Liver (tissue), 8 donors: ENCODE measurements at regions not wholly inside any gene's neighbourhood (a gene's known extent, or its start where the extent isn't known, plus 50 kb on each side); places are given as distances from the start of the nearest gene placed in this dataset.
"Not testable (repeated sequence)": the region's sequence is repeated elsewhere in the genome, so short reads cannot be mapped to it uniquely, and the experiment has no call there.

ENCODE experiments used
- DNase-seq: peaks from one replicate; pipeline ENCODE4 v3.0.0-alpha.2; 2017; ENCODE audit warnings: low spot score
- H3K27ac ChIP-seq, 2 donors: one replicate each; pipeline ENCODE4 v1.7.0; 2013; ENCODE audit warnings: inconsistent platforms in 2 of 2, low read length in 2 of 2, control low read depth in 1 of 2, low read depth in 1 of 2, mild to moderate bottlenecking in 1 of 2
- H3K27me3 ChIP-seq, 4 donors: one replicate each; pipeline versions ENCODE4 v1.6.1 to v1.7.0; 2013; ENCODE audit warnings: low read length in 3 of 4, inconsistent platforms in 1 of 4, mild to moderate bottlenecking in 1 of 4, moderate library complexity in 1 of 4; ENCODE audit not compliant: control insufficient read depth in 4 of 4, insufficient read depth in 4 of 4
- H3K36me3 ChIP-seq, 4 donors: one replicate each; pipeline versions ENCODE4 v1.6.1 to v1.7.0; 2013; ENCODE audit warnings: low read length in 3 of 4, mild to moderate bottlenecking in 3 of 4, low read depth in 1 of 4, moderate library complexity in 1 of 4; ENCODE audit not compliant: control insufficient read depth in 4 of 4, insufficient read depth in 3 of 4
- H3K4me1 ChIP-seq, 4 donors: one replicate each; pipeline versions ENCODE4 v1.6.1 to v1.7.0; 2013; ENCODE audit warnings: low read length in 3 of 4, mild to moderate bottlenecking in 3 of 4, moderate library complexity in 1 of 4; ENCODE audit not compliant: control insufficient read depth in 4 of 4, insufficient read depth in 4 of 4
- H3K4me3 ChIP-seq, 3 donors: one replicate each; pipeline versions ENCODE4 v1.6.1 to v1.7.0; 2013; ENCODE audit warnings: low read length in 3 of 3, control low read depth in 1 of 3, low read depth in 1 of 3, mild to moderate bottlenecking in 1 of 3
- H3K9ac ChIP-seq, 2 donors: one replicate each; pipeline ENCODE4 v1.7.0; 2013; ENCODE audit warnings: low read length in 2 of 2, mild to moderate bottlenecking in 2 of 2, moderate library complexity in 2 of 2, control low read depth in 1 of 2, low read depth in 1 of 2
- H3K9me3 ChIP-seq, 4 donors: one replicate each; pipeline versions ENCODE4 v1.6.1 to v1.7.0; 2013; ENCODE audit warnings: low read length in 3 of 4; ENCODE audit not compliant: control insufficient read depth in 4 of 4
- CTCF ChIP-seq: fragments of 150-350 bp; IDR thresholded peaks from 2 replicates; pipeline ENCODE4 v1.5.1; 2017; ENCODE audit warnings: improper control_type of control experiment, low read depth, low read length; ENCODE audit not compliant: missing input control
- EGR1 ChIP-seq, 2 donors: IDR thresholded peaks; 2 replicates each; pipeline ENCODE4 v1.6.1; 2016 to 2018; ENCODE audit warnings: antibody characterized with exemption in 2 of 2, low read depth in 2 of 2
- FOXA1 ChIP-seq: IDR thresholded peaks from 2 replicates; pipeline ENCODE4 v1.6.1; 2016; ENCODE audit warnings: antibody characterized with exemption
- FOXA2 ChIP-seq: IDR thresholded peaks from 2 replicates; pipeline ENCODE4 v1.6.1; 2016; ENCODE audit warnings: antibody characterized with exemption
- GABPA ChIP-seq, 2 donors: IDR thresholded peaks in 1 of 2; conservative IDR thresholded peaks in 1 of 2; 2 replicates each; pipeline ENCODE4 v1.6.1; 2016; ENCODE audit warnings: antibody characterized with exemption in 2 of 2, mild to moderate bottlenecking in 1 of 2, moderate library complexity in 1 of 2
- HNF4A ChIP-seq, 2 donors: conservative IDR thresholded peaks; 2 replicates each; pipeline ENCODE4 v1.6.1; 2016; ENCODE audit warnings: antibody characterized with exemption in 2 of 2, mild to moderate bottlenecking in 2 of 2
- HNF4G ChIP-seq: IDR thresholded peaks from 2 replicates; pipeline ENCODE4 v1.6.1; 2016; ENCODE audit warnings: antibody characterized with exemption
- JUND ChIP-seq, 2 donors: IDR thresholded peaks; 2 replicates each; pipeline ENCODE4 v1.6.1; 2016; ENCODE audit warnings: antibody characterized with exemption in 2 of 2
- MAX ChIP-seq: IDR thresholded peaks from 2 replicates; pipeline ENCODE4 v1.6.1; 2016; ENCODE audit warnings: antibody characterized with exemption
- NR2F2 ChIP-seq: IDR thresholded peaks from 2 replicates; pipeline ENCODE4 v1.6.1; 2016; ENCODE audit warnings: antibody characterized with exemption
- RAD21 ChIP-seq, 2 donors: IDR thresholded peaks; 2 replicates each; pipeline ENCODE4 v1.6.1; 2016; ENCODE audit warnings: antibody characterized with exemption in 2 of 2, mild to moderate bottlenecking in 2 of 2
- RXRA ChIP-seq, 2 donors: IDR thresholded peaks; 2 replicates each; pipeline ENCODE4 v1.6.1; 2017 to 2018; ENCODE audit warnings: antibody characterized with exemption in 2 of 2, mild to moderate bottlenecking in 1 of 2
- SP1 ChIP-seq: IDR thresholded peaks from 2 replicates; pipeline ENCODE4 v1.6.1; 2018; ENCODE audit warnings: antibody characterized with exemption, mild to moderate bottlenecking
- TAF1 ChIP-seq: conservative IDR thresholded peaks from 2 replicates; pipeline ENCODE4 v1.6.1; 2016; ENCODE audit warnings: antibody characterized with exemption, mild to moderate bottlenecking
- YY1 ChIP-seq: IDR thresholded peaks from 2 replicates; pipeline ENCODE4 v1.6.1; 2016; ENCODE audit warnings: antibody characterized with exemption, mild to moderate bottlenecking
- ZBTB33 ChIP-seq: IDR thresholded peaks from 2 replicates; pipeline ENCODE4 v1.6.1; 2016; ENCODE audit warnings: antibody characterized with exemption
- WGBS: extraction: QIAGEN DNeasy Blood & Tissue Kit; methylation state at CpG from one replicate; pipeline ENCODE4 v1.1.7; 2013; 5-methylcytosine and 5-hydroxymethylcytosine counted together
- TF ChIP-seq, protein P1 (sequence below): IDR thresholded peaks from 2 replicates; pipeline ENCODE4 v1.6.1; 2016; ENCODE audit warnings: antibody characterized with exemption, mild to moderate bottlenecking
- TF ChIP-seq, protein P2 (sequence below): IDR thresholded peaks from 2 replicates; pipeline ENCODE4 v1.6.1; 2016; ENCODE audit warnings: antibody characterized with exemption
- donor health status: healthy.
- donor health status: healthy.
- donor health status: healthy.
- donor health status: healthy.
- donor health status: healthy.

DNA sequence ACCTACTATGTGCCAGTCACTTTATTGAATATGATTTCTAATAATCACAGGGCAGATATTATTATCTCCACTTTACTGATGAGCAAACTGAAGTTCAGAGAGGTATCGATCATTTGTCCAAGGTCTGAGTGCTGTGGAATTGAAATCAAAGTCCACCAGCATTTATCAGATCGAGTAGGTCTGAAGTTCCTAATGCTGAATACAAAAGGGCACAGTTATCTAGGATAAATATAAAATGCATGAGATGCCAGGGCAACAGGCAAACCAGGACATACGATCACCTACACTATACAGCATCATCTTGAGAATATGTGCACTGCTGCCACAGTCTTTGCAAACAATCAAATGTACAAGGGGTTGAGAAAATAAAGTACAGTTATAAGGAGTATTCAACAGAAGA is 57.2 kb upstream of the SH3RF1 start:
- DNase-seq = no peak
- WGBS = 38% methylated on average over 3 of the region's 3 CpGs
- H3K4me3 ChIP-seq = no peak overlapping the region

DNA sequence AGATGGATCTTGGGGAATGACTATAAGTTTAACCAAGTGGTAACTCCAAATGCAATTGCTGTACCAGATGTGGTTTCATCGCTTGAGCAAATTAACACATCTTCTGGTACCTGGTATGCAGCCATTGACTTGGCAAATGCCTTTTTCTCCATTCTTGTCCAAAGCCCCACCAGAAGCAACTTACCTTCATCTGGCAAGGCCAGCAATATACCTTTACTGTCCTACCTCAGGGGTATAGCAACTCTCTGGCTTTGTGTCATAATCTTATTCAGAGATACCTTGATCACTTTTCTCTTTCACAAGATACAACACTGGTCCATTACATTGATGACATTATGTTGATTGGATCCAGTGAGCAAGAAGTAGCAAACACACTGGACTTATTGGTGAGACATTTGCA is 53.2 kb upstream of the SH3RF1 start:
- H3K4me3 ChIP-seq, DNase-seq, H3K27ac ChIP-seq, H3K9ac ChIP-seq, H3K27me3 ChIP-seq, H3K9me3 ChIP-seq, H3K36me3 ChIP-seq: not testable (repeated sequence)
- H3K4me1 ChIP-seq = peaks cover 0 to 14% (median 5%) of the 10 kb centered on the region in 4 donors
- 100% methylated on average over 1 of the region's 1 CpG for WGBS

More for the DNA sequence above, 57.2 kb upstream of the SH3RF1 start:
- Histone ChIP-seq H3K4me1 (peaks cover 1 to 14% (median 5%) of the 10 kb centered on the region in 4 donors), H3K27me3 (no peaks in the 10 kb centered on the region), H3K9me3 (no peaks in the 10 kb centered on the region), H3K36me3 (no peaks in the 10 kb centered on the region), H3K27ac (no peak overlapping the region), H3K9ac (no peak overlapping the region)
- TF ChIP-seq SP1 (peak; percentile 77), GABPA (IDR thresholded peaks at IDR 0.05 in 1 of 2, conservative IDR thresholded peaks at IDR 0.05 in 1 of 2) (peak in 1 of 2 donors; percentile 15), YY1 (peak; percentile 64), HNF4A (conservative IDR thresholded peaks at IDR 0.05) (peak; percentile 100), EGR1 (IDR thresholded peaks at IDR 0.05; ENCODE audit: low read depth in 2 of 2) (no peak), FOXA2 (peak; percentile 69), HNF4G (peak; percentile 99), RAD21 (IDR thresholded peaks at IDR 0.05) (peak; percentile 61 to 66), FOXA1 (peak; percentile 57), ZBTB33 (peak; percentile 76), JUND (IDR thresholded peaks at IDR 0.05) (peak in 1 of 2 donors; percentile 85), MAX (peak; percentile 84), NR2F2 (peak; percentile 41), CTCF (no peak), TAF1 (no peak), RXRA (IDR thresholded peaks at IDR 0.05) (peak; percentile 89 to 91)
- TF ChIP-seq, protein P1, sequence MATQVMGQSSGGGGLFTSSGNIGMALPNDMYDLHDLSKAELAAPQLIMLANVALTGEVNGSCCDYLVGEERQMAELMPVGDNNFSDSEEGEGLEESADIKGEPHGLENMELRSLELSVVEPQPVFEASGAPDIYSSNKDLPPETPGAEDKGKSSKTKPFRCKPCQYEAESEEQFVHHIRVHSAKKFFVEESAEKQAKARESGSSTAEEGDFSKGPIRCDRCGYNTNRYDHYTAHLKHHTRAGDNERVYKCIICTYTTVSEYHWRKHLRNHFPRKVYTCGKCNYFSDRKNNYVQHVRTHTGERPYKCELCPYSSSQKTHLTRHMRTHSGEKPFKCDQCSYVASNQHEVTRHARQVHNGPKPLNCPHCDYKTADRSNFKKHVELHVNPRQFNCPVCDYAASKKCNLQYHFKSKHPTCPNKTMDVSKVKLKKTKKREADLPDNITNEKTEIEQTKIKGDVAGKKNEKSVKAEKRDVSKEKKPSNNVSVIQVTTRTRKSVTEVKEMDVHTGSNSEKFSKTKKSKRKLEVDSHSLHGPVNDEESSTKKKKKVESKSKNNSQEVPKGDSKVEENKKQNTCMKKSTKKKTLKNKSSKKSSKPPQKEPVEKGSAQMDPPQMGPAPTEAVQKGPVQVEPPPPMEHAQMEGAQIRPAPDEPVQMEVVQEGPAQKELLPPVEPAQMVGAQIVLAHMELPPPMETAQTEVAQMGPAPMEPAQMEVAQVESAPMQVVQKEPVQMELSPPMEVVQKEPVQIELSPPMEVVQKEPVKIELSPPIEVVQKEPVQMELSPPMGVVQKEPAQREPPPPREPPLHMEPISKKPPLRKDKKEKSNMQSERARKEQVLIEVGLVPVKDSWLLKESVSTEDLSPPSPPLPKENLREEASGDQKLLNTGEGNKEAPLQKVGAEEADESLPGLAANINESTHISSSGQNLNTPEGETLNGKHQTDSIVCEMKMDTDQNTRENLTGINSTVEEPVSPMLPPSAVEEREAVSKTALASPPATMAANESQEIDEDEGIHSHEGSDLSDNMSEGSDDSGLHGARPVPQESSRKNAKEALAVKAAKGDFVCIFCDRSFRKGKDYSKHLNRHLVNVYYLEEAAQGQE = peak; percentile 62
- TF ChIP-seq, protein P2, sequence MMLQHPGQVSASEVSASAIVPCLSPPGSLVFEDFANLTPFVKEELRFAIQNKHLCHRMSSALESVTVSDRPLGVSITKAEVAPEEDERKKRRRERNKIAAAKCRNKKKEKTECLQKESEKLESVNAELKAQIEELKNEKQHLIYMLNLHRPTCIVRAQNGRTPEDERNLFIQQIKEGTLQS = peak; percentile 26

GRCh38 chr4:169322833-169323232 is 52.1 kb upstream of the SH3RF1 start:
- H3K27ac ChIP-seq, H3K36me3 ChIP-seq, H3K9ac ChIP-seq, H3K9me3 ChIP-seq, H3K4me1 ChIP-seq, H3K27me3 ChIP-seq, DNase-seq, H3K4me3 ChIP-seq: not testable (repeated sequence)
